K562 (cell line): ENCODE measurements at regions not wholly inside any gene's neighbourhood (a gene's known extent, or its start where the extent isn't known, plus 50 kb on each side); places are given as distances from the start of the nearest gene placed in this dataset.

ENCODE experiments used
- BDP1 ChIP-seq: IDR thresholded peaks from 3 replicates; pipeline ENCODE4 v1.6.1; 2011; ENCODE audit not compliant: insufficient read length, insufficient read depth
- GATA2 ChIP-seq: sonication (generic); formaldehyde crosslinking; IDR thresholded peaks from 2 replicates; pipeline ENCODE4 v1.4.0; 2020; ENCODE audit warnings: mild to moderate bottlenecking, missing genetic modification reagents
- POLR2AphosphoS2 ChIP-seq: IDR thresholded peaks from 2 replicates; pipeline ENCODE4 v1.6.1; 2012; ENCODE audit warnings: low read length, improper control_type of control experiment
- SMAD3 ChIP-seq: fragments of 450-650 bp; formaldehyde crosslinking; conservative IDR thresholded peaks from 2 replicates; pipeline ENCODE4 v1.4.0; 2020; ENCODE audit warnings: mild to moderate bottlenecking
- SMARCE1 ChIP-seq: fragments of 450-650 bp; IDR thresholded peaks from 2 replicates; pipeline ENCODE4 v1.7.1; 2016; ENCODE audit warnings: mild to moderate bottlenecking
- WHSC1 ChIP-seq: IDR thresholded peaks from one replicate; pipeline ENCODE4 v1.6.1; 2012; ENCODE audit warnings: low read length, control low read depth, inconsistent platforms
- ZNF174 ChIP-seq: fragments of 250-450 bp; sonication (Bioruptor Pico); IDR thresholded peaks from 2 replicates; pipeline ENCODE4 v1.4.0; 2020; ENCODE audit warnings: mild to moderate bottlenecking
- TF ChIP-seq, protein P1 (sequence below): fragments of 250-450 bp; sonication (Bioruptor Pico); IDR thresholded peaks from 2 replicates; pipeline ENCODE4 v1.9.0; 2021; ENCODE audit warnings: mild to moderate bottlenecking, inconsistent platforms
- TF ChIP-seq, protein P2 (sequence below): fragments of 250-450 bp; sonication (Bioruptor Pico); IDR thresholded peaks from 2 replicates; pipeline ENCODE4 v1.4.0; 2020; ENCODE audit warnings: mild to moderate bottlenecking, moderate library complexity
- TF ChIP-seq, protein P3 (sequence below): fragments of 250-450 bp; sonication (Bioruptor Pico); IDR thresholded peaks from 2 replicates; pipeline ENCODE4 v1.5.0; 2021

DNA sequence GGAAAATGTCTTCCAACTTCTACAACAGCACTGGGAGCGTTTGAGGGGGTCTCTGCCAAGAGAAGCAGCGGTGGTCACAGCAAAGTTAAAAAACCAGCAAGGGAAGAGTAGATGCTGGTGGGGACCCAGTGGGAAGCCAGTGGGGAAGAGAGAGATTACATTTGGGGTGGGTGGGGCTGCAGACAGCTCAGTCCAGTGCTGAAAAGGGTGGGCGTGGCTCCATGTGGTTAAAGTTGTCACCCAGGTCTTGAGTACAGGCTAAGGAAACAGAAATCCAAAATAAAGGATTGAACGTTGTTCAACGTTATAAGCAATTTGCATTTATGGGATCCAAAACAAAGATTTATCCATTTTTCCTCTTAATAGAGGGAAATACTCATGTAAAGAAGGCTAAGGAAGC is 106.3 kb upstream of the LY86 start (continued):
- TF ChIP-seq BDP1 (no peak), POLR2AphosphoS2 (no peak), SMAD3 (CRISPR knock-in tag) (no peak), ZNF174 (CRISPR knock-in tag) (no peak), SMARCE1 (no peak), WHSC1 (no peak), GATA2 (CRISPR knock-in tag) (no peak)
- TF ChIP-seq, protein P1, sequence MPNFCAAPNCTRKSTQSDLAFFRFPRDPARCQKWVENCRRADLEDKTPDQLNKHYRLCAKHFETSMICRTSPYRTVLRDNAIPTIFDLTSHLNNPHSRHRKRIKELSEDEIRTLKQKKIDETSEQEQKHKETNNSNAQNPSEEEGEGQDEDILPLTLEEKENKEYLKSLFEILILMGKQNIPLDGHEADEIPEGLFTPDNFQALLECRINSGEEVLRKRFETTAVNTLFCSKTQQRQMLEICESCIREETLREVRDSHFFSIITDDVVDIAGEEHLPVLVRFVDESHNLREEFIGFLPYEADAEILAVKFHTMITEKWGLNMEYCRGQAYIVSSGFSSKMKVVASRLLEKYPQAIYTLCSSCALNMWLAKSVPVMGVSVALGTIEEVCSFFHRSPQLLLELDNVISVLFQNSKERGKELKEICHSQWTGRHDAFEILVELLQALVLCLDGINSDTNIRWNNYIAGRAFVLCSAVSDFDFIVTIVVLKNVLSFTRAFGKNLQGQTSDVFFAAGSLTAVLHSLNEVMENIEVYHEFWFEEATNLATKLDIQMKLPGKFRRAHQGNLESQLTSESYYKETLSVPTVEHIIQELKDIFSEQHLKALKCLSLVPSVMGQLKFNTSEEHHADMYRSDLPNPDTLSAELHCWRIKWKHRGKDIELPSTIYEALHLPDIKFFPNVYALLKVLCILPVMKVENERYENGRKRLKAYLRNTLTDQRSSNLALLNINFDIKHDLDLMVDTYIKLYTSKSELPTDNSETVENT, result no peak
- TF ChIP-seq, protein P2, sequence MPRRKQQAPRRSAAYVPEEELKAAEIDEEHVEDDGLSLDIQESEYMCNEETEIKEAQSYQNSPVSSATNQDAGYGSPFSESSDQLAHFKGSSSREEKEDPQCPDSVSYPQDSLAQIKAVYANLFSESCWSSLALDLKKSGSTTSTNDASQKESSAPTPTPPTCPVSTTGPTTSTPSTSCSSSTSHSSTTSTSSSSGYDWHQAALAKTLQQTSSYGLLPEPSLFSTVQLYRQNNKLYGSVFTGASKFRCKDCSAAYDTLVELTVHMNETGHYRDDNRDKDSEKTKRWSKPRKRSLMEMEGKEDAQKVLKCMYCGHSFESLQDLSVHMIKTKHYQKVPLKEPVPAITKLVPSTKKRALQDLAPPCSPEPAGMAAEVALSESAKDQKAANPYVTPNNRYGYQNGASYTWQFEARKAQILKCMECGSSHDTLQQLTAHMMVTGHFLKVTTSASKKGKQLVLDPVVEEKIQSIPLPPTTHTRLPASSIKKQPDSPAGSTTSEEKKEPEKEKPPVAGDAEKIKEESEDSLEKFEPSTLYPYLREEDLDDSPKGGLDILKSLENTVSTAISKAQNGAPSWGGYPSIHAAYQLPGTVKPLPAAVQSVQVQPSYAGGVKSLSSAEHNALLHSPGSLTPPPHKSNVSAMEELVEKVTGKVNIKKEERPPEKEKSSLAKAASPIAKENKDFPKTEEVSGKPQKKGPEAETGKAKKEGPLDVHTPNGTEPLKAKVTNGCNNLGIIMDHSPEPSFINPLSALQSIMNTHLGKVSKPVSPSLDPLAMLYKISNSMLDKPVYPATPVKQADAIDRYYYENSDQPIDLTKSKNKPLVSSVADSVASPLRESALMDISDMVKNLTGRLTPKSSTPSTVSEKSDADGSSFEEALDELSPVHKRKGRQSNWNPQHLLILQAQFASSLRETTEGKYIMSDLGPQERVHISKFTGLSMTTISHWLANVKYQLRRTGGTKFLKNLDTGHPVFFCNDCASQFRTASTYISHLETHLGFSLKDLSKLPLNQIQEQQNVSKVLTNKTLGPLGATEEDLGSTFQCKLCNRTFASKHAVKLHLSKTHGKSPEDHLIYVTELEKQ, result no peak
- TF ChIP-seq, protein P3, sequence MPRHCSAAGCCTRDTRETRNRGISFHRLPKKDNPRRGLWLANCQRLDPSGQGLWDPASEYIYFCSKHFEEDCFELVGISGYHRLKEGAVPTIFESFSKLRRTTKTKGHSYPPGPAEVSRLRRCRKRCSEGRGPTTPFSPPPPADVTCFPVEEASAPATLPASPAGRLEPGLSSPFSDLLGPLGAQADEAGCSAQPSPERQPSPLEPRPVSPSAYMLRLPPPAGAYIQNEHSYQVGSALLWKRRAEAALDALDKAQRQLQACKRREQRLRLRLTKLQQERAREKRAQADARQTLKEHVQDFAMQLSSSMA (CRISPR knock-in tag), result no peak
